HG02840 (cell line): ENCODE measurements at regions not wholly inside any gene's neighbourhood (a gene's known extent, or its start where the extent isn't known, plus 50 kb on each side); places are given as distances from the start of the nearest gene placed in this dataset.

ENCODE experiments used
- ATAC-seq: cut with Tn5 transposase; IDR thresholded peaks from one replicate; pipeline ENCODE4 v1.9.1; 2021; ENCODE audit warnings: mild to moderate bottlenecking, moderate library complexity, moderate number of reproducible peaks; ENCODE audit not compliant: unreplicated experiment, low FRiP score

GRCh38 chr1:87436534-87436933 is 107.9 kb downstream of the LMO4 start:
- no peak for ATAC-seq

GRCh38 chr1:87437663-87438295 is 109.1 kb downstream of the LMO4 start:
- no peak for ATAC-seq

DNA sequence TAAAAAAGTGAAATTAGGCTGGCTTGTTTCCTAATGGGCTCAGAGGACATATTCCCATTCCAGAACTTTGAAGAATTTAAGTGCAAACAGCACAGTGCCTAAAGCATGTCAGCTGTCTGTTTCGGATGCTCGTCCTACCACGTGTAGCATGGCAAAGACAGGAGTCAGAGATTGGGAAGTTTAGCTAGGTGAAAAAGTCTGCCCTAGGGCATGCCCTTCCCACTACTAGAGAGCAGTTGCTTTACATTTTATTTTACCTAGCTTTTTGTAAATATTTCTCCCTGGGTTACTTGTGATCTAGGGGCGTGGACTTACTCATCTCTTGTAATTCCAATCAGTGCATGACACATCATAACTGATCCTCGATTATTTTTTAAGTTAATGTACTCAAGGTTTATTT is 111.1 kb downstream of the LMO4 start:
- no peak for ATAC-seq

DNA sequence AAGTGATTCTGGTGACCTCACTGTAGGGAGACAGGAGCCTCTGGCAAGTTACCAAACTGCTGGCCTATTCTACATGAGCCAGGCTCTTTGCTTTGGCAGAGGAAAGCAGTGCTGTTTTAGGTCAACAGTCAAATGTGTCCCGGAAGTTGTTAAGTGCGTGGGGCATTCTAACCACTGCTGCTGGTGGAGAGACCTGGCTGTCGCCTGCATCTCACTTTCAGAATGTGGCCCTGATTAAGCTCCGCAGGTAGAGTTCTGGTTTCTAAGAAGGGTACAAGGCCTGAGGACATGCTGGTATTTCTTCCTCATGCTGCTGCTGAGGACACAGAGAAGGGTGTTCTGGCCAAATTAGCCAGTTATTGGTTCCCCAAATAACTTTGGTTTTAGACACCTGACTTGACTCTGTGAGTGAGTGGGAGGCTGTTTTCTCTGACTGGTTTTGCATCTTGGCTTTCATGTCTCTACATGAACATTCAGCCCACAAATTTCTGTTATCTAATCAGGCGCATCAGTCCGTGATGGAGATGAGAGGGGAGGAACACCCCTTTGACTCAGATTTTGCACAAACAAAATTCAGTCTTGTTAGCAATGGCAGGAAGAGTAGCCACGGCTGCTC is 120.8 kb downstream of the LMO4 start:
- ATAC-seq: peak; percentile 84

- no peak for ATAC-seq
Observed at GRCh38 chr1:87450136-87450535, 121.5 kb downstream of the LMO4 start.

GRCh38 chr1:87450615-87451209 is 122.0 kb downstream of the LMO4 start:
- no peak for ATAC-seq

DNA sequence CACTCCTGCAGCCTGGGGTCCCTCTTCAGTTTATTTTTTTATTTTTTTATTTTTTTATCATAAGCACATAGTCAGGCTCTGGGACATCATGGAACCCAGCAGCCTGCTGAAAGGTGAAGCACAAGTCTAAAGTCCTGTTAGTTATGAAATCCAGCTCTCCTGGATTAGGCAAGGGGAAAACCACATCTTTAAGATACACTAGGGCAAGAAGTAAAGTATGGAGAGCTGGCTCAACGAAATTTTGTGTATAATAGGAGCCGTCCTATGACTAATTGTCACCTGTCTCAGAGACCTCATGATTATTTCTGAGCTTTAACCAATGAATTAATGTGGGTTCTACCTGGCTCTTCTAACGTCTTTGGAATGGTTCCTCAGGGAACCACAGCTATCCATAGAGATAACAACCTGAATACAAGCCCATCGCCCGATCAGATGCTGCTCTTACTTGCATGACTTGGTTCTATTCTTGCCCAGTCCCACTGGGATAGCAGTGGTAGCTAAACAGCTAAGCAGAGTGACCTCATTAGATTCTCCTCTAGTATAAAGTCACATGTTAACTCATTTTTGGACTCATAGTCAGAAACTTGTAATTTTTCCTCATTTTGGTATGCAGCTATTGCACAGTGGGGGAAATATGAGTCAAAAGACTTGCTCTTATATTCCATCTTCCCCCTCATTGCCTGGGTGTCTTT is 122.7 kb downstream of the LMO4 start:
- no peak for ATAC-seq

GRCh38 chr1:87452648-87453047 is 124.0 kb downstream of the LMO4 start:
- ATAC-seq: no peak

GRCh38 chr1:87457408-87457807 is 128.7 kb downstream of the LMO4 start:
- ATAC-seq: no peak

- ATAC-seq: no peak
Observed at GRCh38 chr1:87462894-87463293, 134.2 kb downstream of the LMO4 start.

DNA sequence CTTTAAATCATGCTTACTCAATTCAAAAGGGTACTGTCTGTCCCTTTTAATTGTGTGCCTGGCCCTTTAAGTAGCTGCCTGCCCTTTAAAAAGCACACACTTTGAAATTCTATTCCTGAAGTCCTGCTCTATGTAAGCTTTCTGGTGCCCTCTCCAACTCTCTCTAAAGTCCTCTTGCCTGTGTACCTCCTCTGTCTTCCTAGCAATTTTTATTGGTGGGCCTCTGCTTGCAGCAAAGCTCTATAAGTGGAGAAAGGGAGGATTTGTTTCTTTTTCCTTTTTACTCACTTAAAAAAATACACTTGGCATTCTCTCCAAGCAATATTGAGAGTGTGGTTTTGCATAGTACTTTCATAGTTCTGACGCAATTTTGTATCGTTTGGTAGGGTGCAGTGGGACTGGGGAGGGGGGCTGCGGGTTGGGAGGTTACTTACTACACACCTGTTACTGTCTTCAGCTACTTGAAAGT is 135.4 kb downstream of the LMO4 start:
- ATAC-seq: no peak

GRCh38 chr1:87466621-87467020 is 137.9 kb downstream of the LMO4 start:
- no peak for ATAC-seq

DNA sequence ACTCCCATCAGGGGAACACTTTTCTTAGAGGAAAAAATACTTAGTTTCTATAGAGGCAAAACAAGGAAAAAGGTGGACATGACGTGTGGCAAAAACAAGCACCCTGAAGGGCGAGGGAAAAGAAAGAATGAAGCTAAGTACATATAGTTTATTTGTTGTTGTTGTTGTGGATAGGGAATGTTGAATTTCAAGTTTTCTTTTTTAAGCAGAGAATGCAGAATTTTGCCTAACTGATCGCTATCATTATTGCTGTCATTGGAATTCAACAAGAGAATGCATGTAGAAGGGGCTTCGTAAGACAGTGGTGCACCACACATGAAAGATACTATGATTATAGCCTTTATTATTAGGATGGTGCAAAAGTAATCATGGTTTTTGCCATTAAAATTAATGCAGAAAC is 144.0 kb downstream of the LMO4 start:
- ATAC-seq: no peak

GRCh38 chr1:87473203-87473661 is 144.6 kb downstream of the LMO4 start:
- no peak for ATAC-seq

- no peak for ATAC-seq
Observed at GRCh38 chr1:87474098-87474497, 145.4 kb downstream of the LMO4 start.

DNA sequence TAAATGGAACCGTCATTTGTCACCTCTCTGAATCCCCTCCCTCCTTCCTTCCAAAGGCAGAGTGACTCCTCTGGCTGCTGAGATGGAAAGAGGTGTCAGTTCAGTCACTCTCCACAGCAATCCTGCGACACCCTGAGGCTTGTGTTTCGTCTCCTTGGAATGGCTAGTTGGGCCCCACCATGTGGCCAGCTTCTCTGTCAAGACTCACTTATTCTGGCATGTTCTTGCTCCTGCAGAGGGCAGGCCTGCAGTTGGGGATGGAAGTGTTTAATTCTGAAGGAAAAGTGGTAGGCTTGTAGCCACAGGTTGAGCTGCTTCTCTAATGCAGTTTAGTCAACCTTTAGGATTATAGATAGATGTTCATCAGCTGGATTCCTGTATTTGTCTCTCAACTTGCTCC is 149.6 kb downstream of the LMO4 start:
- ATAC-seq: no peak

DNA sequence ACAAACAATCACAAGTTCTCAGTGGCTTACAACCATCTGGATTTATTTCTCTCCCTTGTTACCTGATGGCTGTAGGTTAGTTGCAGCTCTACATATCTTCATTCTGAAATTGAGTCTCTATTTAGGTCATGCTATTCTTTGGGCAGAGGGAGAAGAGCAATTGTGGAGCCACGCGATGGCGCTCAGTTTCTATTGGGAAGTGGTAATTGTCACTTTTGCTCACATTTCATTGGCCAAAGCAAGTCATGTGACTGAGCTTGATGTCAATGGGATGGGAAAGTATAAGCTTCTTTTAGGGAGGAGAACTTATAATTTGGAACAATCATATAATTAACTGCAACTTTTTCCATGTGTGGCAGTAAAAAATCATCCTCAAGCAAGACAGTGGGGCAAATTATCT is 166.5 kb downstream of the LMO4 start:
- ATAC-seq: no peak

- no peak for ATAC-seq
Observed at GRCh38 chr1:87495870-87496269, 167.2 kb downstream of the LMO4 start.

- ATAC-seq: no peak
Observed at GRCh38 chr1:87497380-87498203, 168.9 kb downstream of the LMO4 start.

GRCh38 chr1:87501738-87502137 is 173.1 kb downstream of the LMO4 start:
- no peak for ATAC-seq
